Head of caudate nucleus (tissue), 42 donors: ENCODE measurements at regions not wholly inside any gene's neighbourhood (a gene's known extent, or its start where the extent isn't known, plus 50 kb on each side); places are given as distances from the start of the nearest gene placed in this dataset.

Experiments used
- DNase-seq, 42 donors: peaks; one replicate each; pipeline versions ENCODE4 v3.0.0 to v3.0.0-alpha.2; 2020 to 2021; ENCODE audit warnings: mixed read lengths in 7 of 42
- intact Hi-C: fragments of 100-400 bp; cut with DNase I; formaldehyde crosslinking; loops from one replicate; pipeline ENCODE4 v1.15.0; 2022

DNA sequence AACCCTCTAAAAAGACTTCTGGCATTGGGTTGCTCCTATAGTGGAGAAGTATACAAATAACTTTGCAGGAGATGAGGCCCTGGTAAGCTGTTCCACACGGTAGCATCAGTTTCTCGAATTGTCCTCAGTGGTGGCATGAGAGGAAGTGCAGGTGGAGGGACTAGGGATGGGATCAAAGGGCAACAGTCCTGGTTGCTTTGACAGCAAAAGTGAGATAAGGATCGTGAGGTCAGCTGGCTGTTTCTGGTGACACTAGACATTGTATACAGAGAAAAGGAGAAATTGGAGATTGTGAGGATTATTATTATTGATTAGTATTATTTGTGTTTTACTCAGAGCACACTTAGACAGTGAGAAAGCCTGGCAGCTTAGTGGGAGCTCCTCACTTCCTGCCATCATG lies 61.3 kb upstream of the EXOC2 start:
- intact Hi-C loops = no loop called here
- DNase-seq = no peak

DNA sequence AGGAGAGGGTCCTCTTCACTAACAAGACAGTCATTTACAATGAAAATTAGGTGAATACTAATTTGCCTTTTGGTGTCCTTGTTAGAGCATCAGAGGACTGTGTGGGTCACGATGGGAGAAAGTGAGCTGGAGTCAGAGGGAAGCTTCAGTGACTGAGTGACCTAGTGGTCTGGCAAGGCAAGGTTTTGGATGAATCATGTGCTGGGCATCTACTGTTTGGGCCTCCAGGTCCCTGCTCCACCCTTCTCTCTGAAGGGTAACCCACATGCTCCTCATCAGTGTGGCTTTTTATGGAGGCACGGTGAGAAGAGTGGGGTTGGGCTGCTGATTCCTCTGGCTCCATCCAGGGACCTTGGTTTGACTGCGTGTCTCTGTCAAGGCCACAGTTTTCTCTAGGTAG lies 60.5 kb upstream of the EXOC2 start:
- intact Hi-C loops = no loop called here
- no peak for DNase-seq

DNA sequence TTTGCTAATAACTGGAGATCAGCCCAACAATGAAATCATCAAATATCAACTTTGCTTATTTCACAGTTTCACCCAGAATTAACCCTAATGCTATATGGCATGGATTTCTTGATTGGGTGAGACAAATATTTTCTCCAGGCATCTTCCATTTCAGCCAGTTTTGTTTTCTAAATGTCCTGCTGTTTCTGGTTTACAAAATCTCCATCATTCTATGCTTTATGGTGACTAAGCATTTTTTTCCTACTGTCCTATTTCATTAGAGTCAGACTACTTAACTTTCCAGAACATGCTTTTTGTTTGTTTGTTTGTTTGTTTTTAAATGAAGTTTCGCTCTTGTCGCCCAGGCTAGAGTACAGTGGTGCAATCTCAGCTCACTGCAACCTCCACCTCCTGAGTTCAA lies 59.5 kb upstream of the EXOC2 start:
- intact Hi-C loops = no loop called here
- no peak for DNase-seq

DNA sequence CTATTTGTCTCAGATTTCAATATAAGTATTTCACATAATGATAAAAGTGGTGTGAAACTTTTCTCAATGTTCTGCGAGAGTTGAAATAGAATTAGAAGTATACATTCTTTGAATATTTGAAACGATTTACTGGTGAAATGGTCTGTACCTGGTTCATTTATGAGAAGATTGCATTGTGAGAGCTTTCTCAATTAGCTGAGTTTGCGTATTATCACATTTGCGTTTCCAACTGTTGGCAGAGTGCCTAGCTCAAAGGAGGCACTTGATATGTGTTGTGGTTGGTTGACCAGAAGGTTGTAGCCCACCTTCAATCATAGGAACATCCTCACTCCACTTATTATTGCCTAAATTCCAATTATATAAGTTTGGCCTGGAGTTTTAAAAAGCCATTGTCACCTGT lies 58.8 kb upstream of the EXOC2 start:
- no peak for DNase-seq
- intact Hi-C loops = no loop called here

DNA sequence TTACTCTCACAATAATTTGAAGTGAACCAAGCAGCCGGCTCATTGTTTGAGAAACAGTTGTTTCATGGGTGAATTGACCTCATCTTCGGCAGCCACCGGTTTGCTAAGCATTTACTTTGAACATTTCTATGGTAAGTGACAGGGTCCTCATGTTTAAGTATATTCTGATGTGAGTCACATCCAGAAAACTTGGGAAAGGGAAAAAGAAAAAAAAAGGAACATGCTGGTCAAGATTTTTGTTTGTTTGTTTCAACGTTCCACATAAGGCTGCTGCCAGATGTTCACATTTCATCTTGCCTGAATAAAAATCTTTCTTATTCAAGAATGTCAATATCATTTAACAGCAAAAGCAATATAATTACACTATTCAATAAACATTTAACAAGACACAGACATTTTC lies 55.0 kb upstream of the EXOC2 start:
- intact Hi-C loops = no loop called here
- DNase-seq = no peak

DNA sequence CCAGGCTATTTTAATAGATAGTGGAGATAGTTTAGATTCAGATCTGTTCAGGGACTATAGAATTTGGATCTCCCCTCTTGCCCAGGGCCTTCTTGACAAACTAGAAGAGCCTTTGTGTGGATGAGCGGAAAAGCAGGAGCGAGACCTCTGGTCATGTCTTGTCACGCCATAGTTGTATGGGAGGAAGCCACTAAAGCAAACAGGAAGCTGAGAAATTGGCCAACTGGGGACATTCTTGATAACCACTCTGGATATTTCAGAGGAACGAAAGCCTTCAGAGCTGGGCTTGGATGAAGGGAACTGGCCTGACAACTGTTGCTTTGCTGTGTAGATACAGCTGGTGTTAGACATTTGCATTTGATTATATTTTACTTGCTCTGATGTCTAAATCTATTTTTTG lies 54.1 kb upstream of the EXOC2 start:
- intact Hi-C loops = no loop called here
- DNase-seq = no peak

DNA sequence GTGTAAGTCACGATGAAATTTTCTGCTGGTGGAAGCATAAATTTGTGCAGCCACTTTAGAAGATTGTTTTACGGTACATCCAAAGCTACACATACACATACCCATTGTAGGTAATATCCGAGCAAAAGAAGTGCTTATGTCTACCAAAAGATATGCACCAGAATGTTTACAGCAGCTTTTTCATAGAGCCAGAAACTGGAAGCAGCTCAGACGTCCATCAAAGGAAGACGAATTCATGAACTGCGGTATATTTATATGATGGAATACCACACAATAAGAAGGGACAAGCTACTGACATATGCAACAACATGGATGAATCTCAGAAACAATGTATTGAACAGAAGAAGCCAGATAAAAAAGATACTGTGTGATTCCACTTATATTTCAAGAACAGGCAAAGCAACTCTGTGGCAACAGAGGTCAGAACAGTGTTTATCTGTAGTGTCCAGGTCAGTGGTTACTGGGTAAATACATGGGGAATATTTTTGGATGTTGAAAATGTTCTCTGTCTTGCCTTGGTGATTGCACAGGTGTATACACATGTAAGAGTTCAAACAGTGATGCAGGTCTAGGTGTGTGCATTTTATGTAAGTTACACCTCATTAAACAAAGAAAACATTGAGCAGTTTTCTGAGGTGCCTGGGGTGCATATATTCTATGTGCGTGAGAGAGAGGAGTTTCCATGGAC lies 51.9 kb upstream of the EXOC2 start:
- no peak for DNase-seq
- intact Hi-C loops = no loop called here

DNA sequence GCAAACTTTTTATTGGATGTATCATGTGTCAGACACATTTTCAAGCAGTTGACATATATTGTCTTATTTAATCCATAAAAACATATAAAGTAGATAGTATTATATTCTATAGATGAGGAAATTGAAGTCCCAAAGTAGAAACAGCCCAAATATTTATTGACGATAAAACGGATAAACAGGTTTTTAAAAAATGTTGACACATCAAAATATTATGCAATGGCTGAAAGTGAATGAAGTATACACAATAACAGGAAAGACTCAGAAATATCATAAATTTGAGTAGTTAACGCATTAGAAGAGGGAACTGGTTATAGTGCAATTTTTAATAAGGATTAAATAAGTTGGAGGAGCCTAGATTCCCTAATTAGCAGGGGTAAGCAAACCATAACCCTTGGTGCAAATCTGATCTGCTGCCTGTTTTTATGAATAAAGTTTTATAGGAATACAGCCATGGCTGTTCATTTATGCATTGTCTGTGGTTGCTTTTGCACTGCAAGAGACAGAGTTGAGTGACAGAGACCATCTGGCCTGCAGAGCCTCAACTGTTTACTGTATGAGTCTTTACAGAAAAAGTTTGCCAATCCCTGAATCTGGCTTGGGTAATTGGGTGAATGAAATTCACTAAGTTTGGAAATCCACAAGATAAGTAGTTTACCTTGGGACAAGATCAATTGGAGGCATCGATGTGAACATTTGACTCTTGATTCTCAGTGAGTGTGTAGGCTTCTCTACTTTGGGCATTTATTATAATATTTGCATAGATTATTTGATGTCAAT lies 50.6 kb upstream of the EXOC2 start:
- intact Hi-C loops = no loop called here
- no peak for DNase-seq
